ENCODE measurements at regions not wholly inside any gene's neighbourhood (a gene's known extent, or its start where the extent isn't known, plus 50 kb on each side); places are given as distances from the start of the nearest gene placed in this dataset.

DNA sequence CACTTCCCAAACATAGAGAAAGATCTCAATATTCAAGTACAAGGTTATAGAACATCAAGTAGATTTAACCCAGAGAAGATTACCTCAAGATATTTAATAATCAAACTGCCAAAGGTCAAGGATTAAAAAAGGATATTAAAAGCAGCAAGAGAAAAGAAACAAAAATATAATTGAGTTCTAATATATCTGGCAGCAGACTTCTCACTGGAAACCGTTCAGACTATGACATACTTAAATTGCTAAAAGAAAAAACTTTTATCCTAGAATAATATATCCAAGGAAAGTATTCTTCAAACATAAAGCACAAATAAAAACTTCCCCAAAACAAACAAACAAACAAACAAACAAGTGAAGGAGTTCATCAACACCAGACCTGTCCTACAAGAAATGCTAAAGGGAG is 92.4 kb downstream of the FSCB start:
- no peaks in the 10 kb centered on the region for H3K9me3 ChIP-seq (ENCODE audit: control extremely low read depth in 1 of 5, control insufficient read depth in 4 of 5, insufficient read depth in 2 of 5, low read depth in 1 of 5, low read length in 4 of 5)
- no peaks in the 10 kb centered on the region for H3K27me3 ChIP-seq (replicated peaks in 2 of 5; ENCODE audit: control insufficient read depth in 4 of 5, insufficient read depth in 5 of 5, low read length in 4 of 5)
- ChIA-PET POLR2A (no interaction called here), CTCF (no interaction called here)
- no peaks in the 10 kb centered on the region for H3K36me3 ChIP-seq (ENCODE audit: control insufficient read depth in 4 of 4, insufficient read depth in 4 of 4, low read length in 3 of 4)
- WGBS (ENCODE audit: insufficient coverage): no CpG with 5 or more reads among the region's 1 CpG
- no peak for DNase-seq
- H3K4me3 ChIP-seq (ENCODE audit: control insufficient read depth in 1 of 7, extremely low read depth in 1 of 7, insufficient read depth in 4 of 7, low read depth in 2 of 7, low read length in 6 of 7): no peak overlapping the region
- no peak overlapping the region for H3K27ac ChIP-seq (ENCODE audit: insufficient read depth in 1 of 2, low read depth in 1 of 2, low read length in 2 of 2, poor library complexity in 1 of 2, severe bottlenecking in 2 of 2)
- H3K4me1 ChIP-seq (ENCODE audit: control extremely low read depth in 1 of 4, control insufficient read depth in 4 of 4, insufficient read depth in 4 of 4, low read length in 3 of 4): no peaks in the 10 kb centered on the region

DNA sequence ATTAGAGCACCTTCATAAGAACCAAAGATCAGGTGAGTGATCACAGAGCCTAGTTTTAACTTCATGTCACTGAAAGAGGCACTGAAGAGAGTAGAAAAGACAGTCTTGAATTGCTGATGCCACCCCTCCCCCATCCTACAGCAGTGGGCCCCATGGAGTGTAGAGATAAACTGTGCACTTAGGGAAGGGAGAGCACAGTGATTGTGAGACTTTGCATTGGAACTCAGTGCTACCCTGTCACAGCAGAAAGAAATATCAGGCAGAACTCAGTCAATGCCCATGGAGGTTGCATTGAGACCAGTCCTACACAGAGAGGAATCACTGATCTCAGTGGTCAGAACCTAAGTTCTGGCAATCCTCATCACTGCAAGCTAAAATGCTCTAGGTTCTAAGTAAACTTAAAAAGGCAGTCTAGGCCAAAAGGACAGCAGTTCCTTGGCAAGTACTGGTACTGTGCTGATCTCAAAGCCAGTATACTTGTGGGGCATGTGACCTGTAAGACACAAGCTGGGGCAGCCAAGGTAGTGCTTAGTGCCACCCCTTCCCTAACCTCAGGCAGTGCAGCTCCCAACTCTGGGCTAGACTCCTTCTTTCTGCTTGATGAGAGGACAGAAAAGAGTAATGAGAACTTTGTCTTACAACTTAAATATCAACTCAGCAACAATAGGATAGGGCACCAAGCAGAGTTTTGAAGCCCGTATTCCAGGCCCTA is 94.1 kb downstream of the FSCB start:
- Histone ChIP-seq H3K4me1 (ENCODE audit: control extremely low read depth in 1 of 4, control insufficient read depth in 4 of 4, insufficient read depth in 4 of 4, low read length in 3 of 4) (no peaks in the 10 kb centered on the region), H3K9me3 (ENCODE audit: control extremely low read depth in 1 of 5, control insufficient read depth in 4 of 5, insufficient read depth in 2 of 5, low read depth in 1 of 5, low read length in 4 of 5) (no peaks in the 10 kb centered on the region), H3K27ac (ENCODE audit: insufficient read depth in 1 of 2, low read depth in 1 of 2, low read length in 2 of 2, poor library complexity in 1 of 2, severe bottlenecking in 2 of 2) (no peak overlapping the region), H3K4me3 (ENCODE audit: control insufficient read depth in 1 of 7, extremely low read depth in 1 of 7, insufficient read depth in 4 of 7, low read depth in 2 of 7, low read length in 6 of 7) (no peak overlapping the region), H3K27me3 (replicated peaks in 2 of 5; ENCODE audit: control insufficient read depth in 4 of 5, insufficient read depth in 5 of 5, low read length in 4 of 5) (no peaks in the 10 kb centered on the region), H3K36me3 (ENCODE audit: control insufficient read depth in 4 of 4, insufficient read depth in 4 of 4, low read length in 3 of 4) (no peaks in the 10 kb centered on the region)
- 100% methylated on average over 1 of the region's 1 CpG for WGBS (ENCODE audit: insufficient coverage)
- ChIA-PET CTCF (no interaction called here), POLR2A (no interaction called here)
- no peak for DNase-seq

DNA sequence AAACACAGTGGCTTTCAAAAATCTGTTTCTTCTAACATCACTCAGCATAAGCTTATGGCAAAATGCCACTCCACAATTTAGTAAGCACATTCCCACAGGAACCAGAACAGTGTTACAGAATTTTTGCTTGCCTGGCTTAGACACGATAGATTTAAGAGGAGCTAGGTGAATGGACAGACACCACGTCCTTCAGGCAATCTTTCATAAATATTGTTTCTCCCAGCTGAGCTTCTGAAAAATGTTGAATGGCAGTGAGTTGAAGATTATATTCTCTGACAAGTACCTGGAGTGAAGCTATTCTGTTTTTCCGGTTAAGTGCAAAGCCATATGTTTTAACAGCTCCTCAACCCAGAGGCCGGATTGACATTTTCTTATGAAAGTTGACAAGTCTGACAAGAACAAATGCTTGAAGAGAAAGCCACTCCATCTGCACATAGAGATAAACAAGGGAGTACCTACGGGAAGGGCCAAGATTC is 102.0 kb downstream of the FSCB start:
- ChIA-PET POLR2A (no interaction called here), CTCF (interaction anchor here (0.8 kb wide), 1 partner anchor 9 kb away, joined by 3 read pairs; no protein-coding TSS in a partner anchor)
- Histone ChIP-seq H3K4me3 (ENCODE audit: control insufficient read depth in 1 of 7, extremely low read depth in 1 of 7, insufficient read depth in 4 of 7, low read depth in 2 of 7, low read length in 6 of 7) (no peak overlapping the region), H3K4me1 (ENCODE audit: control extremely low read depth in 1 of 4, control insufficient read depth in 4 of 4, insufficient read depth in 4 of 4, low read length in 3 of 4) (no peaks in the 10 kb centered on the region), H3K27ac (ENCODE audit: insufficient read depth in 1 of 2, low read depth in 1 of 2, low read length in 2 of 2, poor library complexity in 1 of 2, severe bottlenecking in 2 of 2) (no peak overlapping the region), H3K27me3 (replicated peaks in 2 of 5; ENCODE audit: control insufficient read depth in 4 of 5, insufficient read depth in 5 of 5, low read length in 4 of 5) (no peaks in the 10 kb centered on the region), H3K36me3 (ENCODE audit: control insufficient read depth in 4 of 4, insufficient read depth in 4 of 4, low read length in 3 of 4) (no peaks in the 10 kb centered on the region), H3K9me3 (ENCODE audit: control extremely low read depth in 1 of 5, control insufficient read depth in 4 of 5, insufficient read depth in 2 of 5, low read depth in 1 of 5, low read length in 4 of 5) (no peaks in the 10 kb centered on the region)
- 77% methylated on average over 4 of the region's 5 CpGs for WGBS (ENCODE audit: insufficient coverage)
- DNase-seq: no peak

DNA sequence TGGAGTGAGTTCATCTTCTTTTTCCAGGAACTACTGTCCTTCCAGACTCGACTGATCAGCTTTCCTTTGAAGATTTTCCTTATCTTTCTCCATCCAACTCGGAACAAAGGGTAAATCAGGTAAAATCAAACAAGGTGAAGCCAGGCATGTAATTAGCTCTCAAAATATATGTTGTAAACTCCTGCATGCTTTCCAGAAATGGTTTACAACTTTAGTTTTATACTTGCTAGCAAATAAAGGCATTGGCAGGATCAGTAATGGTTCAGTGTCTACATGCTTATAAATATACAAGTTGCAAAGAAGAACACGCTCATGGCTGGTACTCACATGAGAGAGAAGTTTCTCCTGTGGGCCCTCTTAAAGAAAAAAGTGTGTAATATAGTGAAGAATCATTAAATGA is 102.5 kb downstream of the FSCB start:
- Histone ChIP-seq H3K9me3 (ENCODE audit: control extremely low read depth in 1 of 5, control insufficient read depth in 4 of 5, insufficient read depth in 2 of 5, low read depth in 1 of 5, low read length in 4 of 5) (no peaks in the 10 kb centered on the region), H3K36me3 (ENCODE audit: control insufficient read depth in 4 of 4, insufficient read depth in 4 of 4, low read length in 3 of 4) (no peaks in the 10 kb centered on the region), H3K27me3 (replicated peaks in 2 of 5; ENCODE audit: control insufficient read depth in 4 of 5, insufficient read depth in 5 of 5, low read length in 4 of 5) (no peaks in the 10 kb centered on the region), H3K27ac (ENCODE audit: insufficient read depth in 1 of 2, low read depth in 1 of 2, low read length in 2 of 2, poor library complexity in 1 of 2, severe bottlenecking in 2 of 2) (no peak overlapping the region), H3K4me3 (ENCODE audit: control insufficient read depth in 1 of 7, extremely low read depth in 1 of 7, insufficient read depth in 4 of 7, low read depth in 2 of 7, low read length in 6 of 7) (no peak overlapping the region), H3K4me1 (ENCODE audit: control extremely low read depth in 1 of 4, control insufficient read depth in 4 of 4, insufficient read depth in 4 of 4, low read length in 3 of 4) (no peaks in the 10 kb centered on the region)
- POLR2A ChIA-PET: no interaction called here
- DNase-seq: no peak
- 64% methylated on average over 2 of the region's 3 CpGs for WGBS (ENCODE audit: insufficient coverage)
- CTCF ChIA-PET: no interaction called here

DNA sequence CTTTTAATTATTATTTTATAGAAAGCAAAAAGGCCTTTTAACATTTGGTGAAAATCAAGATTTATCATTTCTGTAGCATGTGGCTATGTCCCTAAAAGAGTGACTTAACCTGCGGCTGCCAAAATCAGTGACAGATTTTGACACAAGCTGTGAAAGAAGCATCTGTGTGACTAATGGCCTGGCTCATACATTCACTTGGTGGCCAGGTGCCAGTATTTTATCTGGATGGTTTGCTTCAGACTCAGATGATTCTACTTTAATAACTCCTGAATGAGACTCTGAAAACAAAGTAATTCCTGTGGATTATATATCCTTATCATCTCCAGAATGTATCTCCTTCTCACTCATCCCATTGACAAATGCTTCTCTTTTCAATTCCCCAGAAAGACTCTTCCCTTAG is 103.0 kb downstream of the FSCB start:
- Histone ChIP-seq H3K27ac (ENCODE audit: insufficient read depth in 1 of 2, low read depth in 1 of 2, low read length in 2 of 2, poor library complexity in 1 of 2, severe bottlenecking in 2 of 2) (no peak overlapping the region), H3K4me3 (ENCODE audit: control insufficient read depth in 1 of 7, extremely low read depth in 1 of 7, insufficient read depth in 4 of 7, low read depth in 2 of 7, low read length in 6 of 7) (no peak overlapping the region), H3K4me1 (ENCODE audit: control extremely low read depth in 1 of 4, control insufficient read depth in 4 of 4, insufficient read depth in 4 of 4, low read length in 3 of 4) (no peaks in the 10 kb centered on the region), H3K36me3 (ENCODE audit: control insufficient read depth in 4 of 4, insufficient read depth in 4 of 4, low read length in 3 of 4) (no peaks in the 10 kb centered on the region), H3K27me3 (replicated peaks in 2 of 5; ENCODE audit: control insufficient read depth in 4 of 5, insufficient read depth in 5 of 5, low read length in 4 of 5) (no peaks in the 10 kb centered on the region), H3K9me3 (ENCODE audit: control extremely low read depth in 1 of 5, control insufficient read depth in 4 of 5, insufficient read depth in 2 of 5, low read depth in 1 of 5, low read length in 4 of 5) (no peaks in the 10 kb centered on the region)
- 67% methylated on average over 1 of the region's 1 CpG for WGBS (ENCODE audit: insufficient coverage)
- ChIA-PET CTCF (no interaction called here), POLR2A (no interaction called here)
- DNase-seq: no peak

GRCh38 chr14:44403193-44403592 is 103.9 kb downstream of the FSCB start:
- CTCF ChIA-PET: no interaction called here
- POLR2A ChIA-PET: no interaction called here
- no peak overlapping the region for H3K27ac ChIP-seq (ENCODE audit: insufficient read depth in 1 of 2, low read depth in 1 of 2, low read length in 2 of 2, poor library complexity in 1 of 2, severe bottlenecking in 2 of 2)
- DNase-seq: no peak
- H3K36me3 ChIP-seq (ENCODE audit: control insufficient read depth in 4 of 4, insufficient read depth in 4 of 4, low read length in 3 of 4): no peaks in the 10 kb centered on the region
- no peak overlapping the region for H3K4me3 ChIP-seq (ENCODE audit: control insufficient read depth in 1 of 7, extremely low read depth in 1 of 7, insufficient read depth in 4 of 7, low read depth in 2 of 7, low read length in 6 of 7)
- 92% methylated on average over 2 of the region's 3 CpGs for WGBS (ENCODE audit: insufficient coverage)
- no peaks in the 10 kb centered on the region for H3K9me3 ChIP-seq (ENCODE audit: control extremely low read depth in 1 of 5, control insufficient read depth in 4 of 5, insufficient read depth in 2 of 5, low read depth in 1 of 5, low read length in 4 of 5)
- no peaks in the 10 kb centered on the region for H3K27me3 ChIP-seq (replicated peaks in 2 of 5; ENCODE audit: control insufficient read depth in 4 of 5, insufficient read depth in 5 of 5, low read length in 4 of 5)
- H3K4me1 ChIP-seq (ENCODE audit: control extremely low read depth in 1 of 4, control insufficient read depth in 4 of 4, insufficient read depth in 4 of 4, low read length in 3 of 4): no peaks in the 10 kb centered on the region

GRCh38 chr14:44396226-44396625 is 110.9 kb downstream of the FSCB start:
- DNase-seq: no peak
- POLR2A ChIA-PET: no interaction called here
- no peaks in the 10 kb centered on the region for H3K36me3 ChIP-seq (ENCODE audit: control insufficient read depth in 4 of 4, insufficient read depth in 4 of 4, low read length in 3 of 4)
- no peaks in the 10 kb centered on the region for H3K9me3 ChIP-seq (ENCODE audit: control extremely low read depth in 1 of 5, control insufficient read depth in 4 of 5, insufficient read depth in 2 of 5, low read depth in 1 of 5, low read length in 4 of 5)
- H3K27ac ChIP-seq (ENCODE audit: insufficient read depth in 1 of 2, low read depth in 1 of 2, low read length in 2 of 2, poor library complexity in 1 of 2, severe bottlenecking in 2 of 2): no peak overlapping the region
- no peaks in the 10 kb centered on the region for H3K27me3 ChIP-seq (replicated peaks in 2 of 5; ENCODE audit: control insufficient read depth in 4 of 5, insufficient read depth in 5 of 5, low read length in 4 of 5)
- no peaks in the 10 kb centered on the region for H3K4me1 ChIP-seq (ENCODE audit: control extremely low read depth in 1 of 4, control insufficient read depth in 4 of 4, insufficient read depth in 4 of 4, low read length in 3 of 4)
- CTCF ChIA-PET: interaction anchor here (0.7 kb wide), 1 partner anchor 9 kb away, joined by 3 read pairs; no protein-coding TSS in a partner anchor
- no CpG with 5 or more reads among the region's 2 CpGs for WGBS (ENCODE audit: insufficient coverage)
- no peak overlapping the region for H3K4me3 ChIP-seq (ENCODE audit: control insufficient read depth in 1 of 7, extremely low read depth in 1 of 7, insufficient read depth in 4 of 7, low read depth in 2 of 7, low read length in 6 of 7)

All from common myeloid progenitor, CD34-positive (primary cell).